ENCODE measurements at regions not wholly inside any gene's neighbourhood (a gene's known extent, or its start where the extent isn't known, plus 50 kb on each side); places are given as distances from the start of the nearest gene placed in this dataset.
"Not testable (repeated sequence)": the region's sequence is repeated elsewhere in the genome, so short reads cannot be mapped to it uniquely, and the experiment has no call there.

- no peak overlapping the region for H3K4me3 ChIP-seq (ENCODE audit: control insufficient read depth, low read depth, low read length)
These were observed 111.9 kb downstream of the HAUS1 start for GRCh38 chr18:46215902-46216723.

GRCh38 chr18:46220116-46220515, 115.9 kb downstream of the HAUS1 start:
- peak; percentile 80 for DNase-seq (ENCODE audit: low read depth)
- H3K4me3 ChIP-seq (ENCODE audit: control insufficient read depth, low read depth, low read length), result no peak overlapping the region
- no peak for TF ChIP-seq CTCF (conservative IDR thresholded peaks at IDR 0.05; ENCODE audit: control insufficient read depth, insufficient read depth, low read depth, low read length)

More at GRCh38 chr18:46215902-46216723, 111.9 kb downstream of the HAUS1 start:
- TF ChIP-seq CTCF (conservative IDR thresholded peaks at IDR 0.05; ENCODE audit: control insufficient read depth, insufficient read depth, low read depth, low read length), result no peak
- no peak for DNase-seq (ENCODE audit: low read depth)

GRCh38 chr18:46222093-46222492, 117.9 kb downstream of the HAUS1 start:
- no peak for TF ChIP-seq CTCF (conservative IDR thresholded peaks at IDR 0.05; ENCODE audit: control insufficient read depth, insufficient read depth, low read depth, low read length)
- DNase-seq (ENCODE audit: low read depth), result no peak
- no peak overlapping the region for H3K4me3 ChIP-seq (ENCODE audit: control insufficient read depth, low read depth, low read length)

- no peak overlapping the region for H3K4me3 ChIP-seq (ENCODE audit: control insufficient read depth, low read depth, low read length)
- no peak for TF ChIP-seq CTCF (conservative IDR thresholded peaks at IDR 0.05; ENCODE audit: control insufficient read depth, insufficient read depth, low read depth, low read length)
- no peak for DNase-seq (ENCODE audit: low read depth)
These were observed 118.7 kb downstream of the HAUS1 start for GRCh38 chr18:46222710-46223360.

- DNase-seq (ENCODE audit: low read depth), result no peak
- TF ChIP-seq CTCF (conservative IDR thresholded peaks at IDR 0.05; ENCODE audit: control insufficient read depth, insufficient read depth, low read depth, low read length), result no peak
- H3K4me3 ChIP-seq (ENCODE audit: control insufficient read depth, low read depth, low read length), result no peak overlapping the region
These were observed 120.1 kb downstream of the HAUS1 start for GRCh38 chr18:46224181-46224775.

- no peak overlapping the region for H3K4me3 ChIP-seq (ENCODE audit: control insufficient read depth, low read depth, low read length)
- peak; percentile 32 for DNase-seq (ENCODE audit: low read depth)
- no peak for TF ChIP-seq CTCF (conservative IDR thresholded peaks at IDR 0.05; ENCODE audit: control insufficient read depth, insufficient read depth, low read depth, low read length)
These were observed 122.3 kb downstream of the HAUS1 start for GRCh38 chr18:46226461-46226860.

GRCh38 chr18:46229641-46230040, 125.5 kb downstream of the HAUS1 start:
- not testable (repeated sequence) for DNase-seq (ENCODE audit: low read depth); H3K4me3 ChIP-seq (ENCODE audit: control insufficient read depth, low read depth, low read length)
